Myocyte (in vitro differentiated cells): ENCODE measurements at regions not wholly inside any gene's neighbourhood (a gene's known extent, or its start where the extent isn't known, plus 50 kb on each side); places are given as distances from the start of the nearest gene placed in this dataset.
A peak's percentile ranks its signal among the peaks of the same experiment; 100 is the strongest.

ENCODE experiments used
- DNase-seq: peaks from one replicate; pipeline ENCODE4 v3.0.0-alpha.2; 2012; ENCODE audit warnings: low read depth

DNA sequence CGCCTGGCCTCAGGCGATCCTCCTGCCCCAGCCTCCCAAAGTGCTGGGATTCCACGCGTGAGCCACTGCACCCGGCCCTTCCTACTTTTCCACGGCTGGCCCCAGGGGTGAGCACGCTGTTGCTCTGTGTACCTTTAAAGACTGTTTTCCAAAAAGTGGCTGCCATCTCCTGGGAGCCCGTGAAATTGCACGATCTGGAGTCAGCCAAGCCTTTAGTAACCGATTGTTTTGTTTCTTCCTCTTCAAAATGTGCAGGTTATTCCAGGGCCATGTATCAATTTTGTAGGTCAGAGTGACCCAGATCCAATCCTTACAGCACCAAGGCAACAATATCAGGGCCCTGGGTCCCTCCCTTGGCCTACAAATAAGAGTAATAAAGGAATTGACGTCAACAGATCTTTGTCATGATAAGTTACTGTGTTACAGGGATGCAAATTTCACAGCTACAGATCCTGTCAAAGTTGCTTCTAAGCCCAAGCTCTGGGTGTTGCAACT, 135.6 kb upstream of the ZNF236 start:
- DNase-seq: peak; percentile 57

DNA sequence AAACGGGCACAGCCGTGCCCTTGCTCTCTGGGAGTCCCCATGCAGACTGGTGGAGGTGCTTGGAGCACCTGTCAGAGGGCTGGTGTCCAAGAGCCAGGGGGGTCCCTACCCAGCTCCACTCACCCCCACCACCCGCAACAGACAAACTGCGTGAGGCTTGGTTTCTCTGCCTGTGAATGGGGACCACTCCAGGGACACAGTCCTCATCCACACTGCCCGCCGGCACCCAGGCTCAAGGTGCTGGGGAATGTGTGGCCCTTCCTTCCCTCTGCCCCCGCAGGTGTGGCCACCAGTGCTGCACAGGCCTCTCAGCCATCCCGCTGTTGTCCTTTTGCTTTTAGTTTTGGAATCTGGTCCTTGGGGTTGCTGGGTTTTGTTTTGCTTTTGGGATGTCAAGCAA, 136.5 kb upstream of the ZNF236 start:
- no peak for DNase-seq

DNA sequence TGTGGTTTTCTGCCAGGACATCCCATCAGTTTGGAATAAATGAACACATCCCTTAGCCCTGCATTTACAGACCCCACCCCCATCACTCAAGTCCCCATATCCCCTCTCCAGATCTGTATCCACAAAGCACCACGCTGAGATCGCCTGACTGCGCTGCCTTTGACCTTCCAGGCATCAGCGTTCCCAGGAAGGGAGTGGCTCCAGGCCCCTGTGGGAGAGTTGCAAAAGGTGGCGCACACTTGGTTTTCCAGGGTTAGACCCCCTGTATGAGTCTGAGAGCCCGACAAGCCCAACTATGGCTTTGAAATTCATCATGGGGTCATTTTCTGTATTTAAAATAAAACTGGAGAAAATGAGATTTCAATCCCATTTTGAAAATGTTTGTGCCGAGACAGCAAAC, 137.0 kb upstream of the ZNF236 start:
- DNase-seq: no peak

GRCh38 chr18:76684265-76684664, 138.1 kb upstream of the ZNF236 start:
- DNase-seq: no peak

DNA sequence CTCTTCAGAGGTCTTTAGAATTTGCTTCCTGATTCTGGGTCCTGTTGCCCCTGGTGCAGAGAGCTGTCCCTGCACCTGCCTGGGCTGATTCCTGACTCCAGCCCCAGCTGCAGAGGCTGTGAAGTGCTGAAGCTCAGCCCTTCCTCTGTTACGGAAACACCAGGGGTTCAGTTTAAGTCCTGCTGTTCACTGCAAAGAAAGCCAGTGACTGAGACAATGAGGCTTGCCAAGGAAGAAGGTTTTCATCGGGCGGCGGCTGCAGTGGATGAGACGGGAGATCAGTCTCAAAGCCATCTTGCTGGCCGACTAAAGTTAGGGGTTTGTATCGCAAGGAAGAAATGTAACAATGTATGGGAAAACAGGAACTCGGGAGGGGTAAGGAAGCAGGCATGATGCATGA, 142.4 kb upstream of the ZNF236 start:
- DNase-seq: no peak

GRCh38 chr18:76679259-76679658, 143.1 kb upstream of the ZNF236 start:
- no peak for DNase-seq

- no peak for DNase-seq
These were observed 144.1 kb upstream of the ZNF236 start for GRCh38 chr18:76678248-76678647.

- DNase-seq: no peak
These were observed 147.8 kb upstream of the ZNF236 start for GRCh38 chr18:76674596-76674995.

GRCh38 chr18:76673281-76674185, 148.8 kb upstream of the ZNF236 start:
- no peak for DNase-seq

- DNase-seq: no peak
These were observed 149.7 kb upstream of the ZNF236 start for GRCh38 chr18:76672627-76673026.

GRCh38 chr18:76670564-76671288, 151.6 kb upstream of the ZNF236 start:
- no peak for DNase-seq

- no peak for DNase-seq
These were observed 153.8 kb upstream of the ZNF236 start for GRCh38 chr18:76668546-76668945.

GRCh38 chr18:76668119-76668518, 154.2 kb upstream of the ZNF236 start:
- DNase-seq: no peak

DNA sequence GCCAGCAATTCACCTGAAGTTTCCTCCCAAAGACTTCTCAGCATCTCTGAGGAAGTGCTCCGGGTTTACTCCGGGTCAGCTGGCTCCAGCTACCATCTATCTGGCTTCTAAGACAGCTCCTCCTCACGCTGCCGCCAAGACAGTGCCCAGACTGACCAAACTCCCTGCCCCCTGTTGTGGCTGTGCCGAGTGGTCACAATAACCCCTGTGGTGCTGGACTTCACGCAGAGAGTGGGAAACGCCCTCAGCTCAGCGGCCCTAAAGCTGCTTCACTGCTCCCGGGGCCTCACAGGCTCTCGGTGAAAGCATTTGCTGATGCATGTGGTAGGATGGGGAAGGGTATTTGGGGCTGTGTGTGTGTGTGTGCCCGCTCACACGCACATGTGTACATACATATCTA, 154.8 kb upstream of the ZNF236 start:
- no peak for DNase-seq

DNA sequence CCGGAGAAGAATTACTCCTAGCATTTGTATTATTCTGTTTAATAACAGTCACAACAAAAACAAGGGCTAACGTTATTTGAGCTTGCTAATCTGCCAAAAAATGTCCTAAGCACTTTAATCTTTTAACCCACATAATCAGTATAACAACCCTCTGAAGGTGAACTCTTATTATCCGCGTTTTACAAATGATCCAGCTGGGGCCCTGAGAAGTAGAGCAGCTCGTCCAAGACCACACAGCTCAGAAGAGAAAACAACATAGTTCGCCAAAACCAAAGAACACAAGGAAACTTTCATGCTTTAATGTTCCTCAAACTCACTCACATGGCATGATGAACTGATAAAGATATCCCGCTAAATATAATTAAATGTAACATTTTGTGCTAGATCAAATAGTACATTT, 159.7 kb upstream of the ZNF236 start:
- DNase-seq: no peak

GRCh38 chr18:76660571-76661192, 161.7 kb upstream of the ZNF236 start:
- DNase-seq: no peak

DNA sequence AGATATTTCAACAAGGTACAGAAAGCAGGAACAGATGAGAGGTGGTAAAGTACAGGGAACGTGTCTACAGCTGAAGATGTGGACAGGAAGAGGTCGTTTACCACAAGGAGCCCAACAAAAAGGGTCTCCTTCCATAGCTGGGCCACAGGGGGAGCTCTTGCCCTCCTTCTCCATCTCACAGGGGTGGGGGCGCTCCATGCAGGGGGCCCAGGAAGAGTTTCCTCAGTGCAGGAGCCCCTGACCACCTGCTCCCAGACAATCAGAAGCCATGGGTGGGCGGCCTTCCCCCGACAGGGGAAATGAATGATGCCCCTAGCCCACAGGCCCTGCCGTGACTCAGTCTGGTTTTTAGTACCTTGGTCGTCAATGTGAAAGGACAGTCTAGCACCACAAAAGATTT, 163.6 kb upstream of the ZNF516 start:
- DNase-seq: no peak

- DNase-seq: no peak
These were observed 162.9 kb upstream of the ZNF516 start for GRCh38 chr18:76657911-76658470.

DNA sequence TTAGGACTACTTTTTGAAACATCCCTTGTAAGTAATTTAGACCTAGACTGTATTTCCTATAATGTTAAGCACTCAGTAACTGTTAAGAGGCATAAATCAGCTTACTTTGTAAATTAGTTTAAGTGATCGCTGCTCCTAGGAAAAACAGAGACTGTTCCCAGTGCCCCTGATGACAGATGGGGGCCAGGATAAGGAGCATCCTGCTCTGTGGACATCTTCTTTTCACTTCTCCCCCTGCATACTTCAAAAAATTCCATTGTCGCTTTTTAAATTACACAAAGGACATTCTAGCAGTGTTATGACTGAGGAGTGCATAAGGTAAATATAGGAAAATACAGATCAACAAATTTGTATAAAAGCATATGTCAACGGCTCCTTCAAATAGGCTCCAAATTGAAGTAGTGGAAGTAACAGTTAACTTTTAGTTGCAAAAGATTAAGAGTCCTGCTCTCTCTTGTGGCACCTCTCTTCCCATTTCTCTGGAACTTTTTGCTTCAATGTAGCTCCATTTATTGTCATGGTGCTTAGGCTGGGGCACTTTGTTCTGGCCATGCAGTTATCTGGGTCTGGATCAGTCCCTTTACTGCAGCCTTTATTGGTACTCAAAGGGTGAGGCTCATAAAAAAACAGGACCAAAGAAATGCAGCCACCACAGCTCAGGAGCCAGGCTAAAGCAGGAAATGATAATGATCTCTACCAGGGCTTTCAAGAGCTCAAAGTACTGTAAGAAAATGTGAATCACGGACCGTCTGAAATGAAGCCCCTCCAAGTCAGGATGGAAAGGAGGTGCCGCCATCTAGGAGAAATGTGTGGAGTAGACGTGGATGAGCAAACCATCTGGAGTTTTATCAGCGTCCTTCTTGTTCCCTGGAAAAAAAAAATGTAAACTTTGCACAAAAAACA, 162.1 kb upstream of the ZNF516 start:
- no peak for DNase-seq

GRCh38 chr18:76654577-76654976, 159.5 kb upstream of the ZNF516 start:
- no peak for DNase-seq

- DNase-seq: no peak
These were observed 152.3 kb upstream of the ZNF516 start for GRCh38 chr18:76647322-76647721.
